CD1c-positive myeloid dendritic cell (primary cell): ENCODE measurements at regions not wholly inside any gene's neighbourhood (a gene's known extent, or its start where the extent isn't known, plus 50 kb on each side); places are given as distances from the start of the nearest gene placed in this dataset.
"Not testable (repeated sequence)": the region's sequence is repeated elsewhere in the genome, so short reads cannot be mapped to it uniquely, and the experiment has no call there.

Experiments
- DNase-seq: peaks from one replicate; pipeline ENCODE4 v3.0.0-alpha.2; 2016; ENCODE audit errors: extremely low spot score

- DNase-seq, result no peak
Measured at GRCh38 chr3:181609030-181609767, 102.5 kb upstream of the SOX2 start.

- DNase-seq, result no peak
Measured at GRCh38 chr3:181604267-181604666, 107.5 kb upstream of the SOX2 start.

GRCh38 chr3:181596126-181596525, 115.6 kb upstream of the SOX2 start:
- no peak for DNase-seq

GRCh38 chr3:181590939-181591338, 120.8 kb upstream of the SOX2 start:
- not testable (repeated sequence) for DNase-seq

GRCh38 chr3:181582619-181583018, 129.1 kb upstream of the SOX2 start:
- DNase-seq, result no peak

GRCh38 chr3:181581656-181582055, 130.1 kb upstream of the SOX2 start:
- no peak for DNase-seq

- DNase-seq, result no peak
Measured at GRCh38 chr3:181578743-181579142, 133.0 kb upstream of the SOX2 start.

- no peak for DNase-seq
Measured at GRCh38 chr3:181572432-181572831, 139.3 kb upstream of the SOX2 start.

GRCh38 chr3:181570472-181570871, 141.3 kb upstream of the SOX2 start:
- DNase-seq, result no peak

GRCh38 chr3:181569356-181569940, 142.3 kb upstream of the SOX2 start:
- no peak for DNase-seq

- no peak for DNase-seq
Measured at GRCh38 chr3:181568693-181569092, 143.0 kb upstream of the SOX2 start.

- DNase-seq, result no peak
Measured at GRCh38 chr3:181568248-181568647, 143.5 kb upstream of the SOX2 start.

- no peak for DNase-seq
Measured at GRCh38 chr3:181567311-181568075, 144.2 kb upstream of the SOX2 start.

- no peak for DNase-seq
Measured at GRCh38 chr3:181565416-181565815, 146.3 kb upstream of the SOX2 start.

- no peak for DNase-seq
Measured at GRCh38 chr3:181564222-181564621, 147.5 kb upstream of the SOX2 start.

GRCh38 chr3:181561139-181562031, 150.3 kb upstream of the SOX2 start:
- no peak for DNase-seq

GRCh38 chr3:181558870-181559269, 152.9 kb upstream of the SOX2 start:
- DNase-seq, result no peak

- DNase-seq, result no peak
Measured at GRCh38 chr3:181555681-181556080, 156.0 kb upstream of the SOX2 start.

GRCh38 chr3:181554233-181554765, 157.4 kb upstream of the SOX2 start:
- no peak for DNase-seq

GRCh38 chr3:181549266-181549665, 162.5 kb upstream of the SOX2 start:
- DNase-seq, result no peak

GRCh38 chr3:181541414-181541813, 170.3 kb upstream of the SOX2 start:
- no peak for DNase-seq

- DNase-seq, result no peak
Measured at GRCh38 chr3:181534781-181535221, 176.9 kb upstream of the SOX2 start.
